ENCODE measurements at regions not wholly inside any gene's neighbourhood (a gene's known extent, or its start where the extent isn't known, plus 50 kb on each side); places are given as distances from the start of the nearest gene placed in this dataset.

- TF ChIP-seq, protein P1, sequence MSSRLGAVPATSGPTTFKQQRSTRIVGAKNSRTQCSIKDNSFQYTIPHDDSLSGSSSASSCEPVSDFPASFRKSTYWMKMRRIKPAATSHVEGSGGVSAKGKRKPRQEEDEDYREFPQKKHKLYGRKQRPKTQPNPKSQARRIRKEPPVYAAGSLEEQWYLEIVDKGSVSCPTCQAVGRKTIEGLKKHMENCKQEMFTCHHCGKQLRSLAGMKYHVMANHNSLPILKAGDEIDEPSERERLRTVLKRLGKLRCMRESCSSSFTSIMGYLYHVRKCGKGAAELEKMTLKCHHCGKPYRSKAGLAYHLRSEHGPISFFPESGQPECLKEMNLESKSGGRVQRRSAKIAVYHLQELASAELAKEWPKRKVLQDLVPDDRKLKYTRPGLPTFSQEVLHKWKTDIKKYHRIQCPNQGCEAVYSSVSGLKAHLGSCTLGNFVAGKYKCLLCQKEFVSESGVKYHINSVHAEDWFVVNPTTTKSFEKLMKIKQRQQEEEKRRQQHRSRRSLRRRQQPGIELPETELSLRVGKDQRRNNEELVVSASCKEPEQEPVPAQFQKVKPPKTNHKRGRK (tag; IDR thresholded peaks at IDR 0.05): no peak
- TF ChIP-seq KLF16 (IDR thresholded peaks at IDR 0.05) (0 out of 2 replicates have a peak, but pooled peaks have one; percentile 6), CCNT2 (IDR thresholded peaks at IDR 0.05; ENCODE audit: borderline replicate concordance, extremely low read depth, insufficient read length, low read depth, low read length) (no peak), ZNF12 (CRISPR knock-in tag; IDR thresholded peaks at IDR 0.05) (no peak), CTBP1 (IDR thresholded peaks at IDR 0.05; ENCODE audit: borderline replicate concordance) (no peak), DMBX1 (CRISPR knock-in tag; IDR thresholded peaks at IDR 0.05; ENCODE audit: borderline replicate concordance) (peak; percentile 24; the same call in 1 of the 2 replicates), SETDB1 (IDR thresholded peaks at IDR 0.05; ENCODE audit: low read length) (no peak), TGIF2 (CRISPR knock-in tag; IDR thresholded peaks at IDR 0.05) (no peak), ZNF695 (CRISPR knock-in tag; IDR thresholded peaks at IDR 0.05) (no peak), RAD21 (CRISPR knock-in tag; conservative IDR thresholded peaks at IDR 0.05 in 1 of 2, IDR thresholded peaks at IDR 0.05 in 1 of 2) (peak; percentile 30 to 58; a peak in 3 of 4 replicates), HNRNPH1 (optimal IDR thresholded peaks at IDR 0.05; ENCODE audit: low read depth, low read length) (no peak), ZNF124 (CRISPR knock-in tag; IDR thresholded peaks at IDR 0.05) (no peak), ERF (CRISPR knock-in tag; IDR thresholded peaks at IDR 0.05) (no peak), RCOR1 (IDR thresholded peaks at IDR 0.05; ENCODE audit: borderline replicate concordance in 1 of 2, low read depth in 2 of 2, low read length in 2 of 2) (0 out of 4 replicates have a peak, but pooled peaks of 1 of the 2 experiments have one; percentile 11), ZFP36 (IDR thresholded peaks at IDR 0.05; ENCODE audit: low read depth, low read length, partially characterized antibody) (no peak), SNAPC5 (CRISPR knock-in tag; IDR thresholded peaks at IDR 0.05) (no peak), MEIS2 (IDR thresholded peaks at IDR 0.05; ENCODE audit: partially characterized antibody) (peak; percentile 8), SAFB (IDR thresholded peaks at IDR 0.05; ENCODE audit: borderline replicate concordance, low read depth, low read length) (no peak), NFIX (CRISPR knock-in tag; IDR thresholded peaks at IDR 0.05; ENCODE audit: low read depth) (no peak), ZNF77 (CRISPR knock-in tag; IDR thresholded peaks at IDR 0.05) (no peak), ZFP30 (CRISPR knock-in tag; IDR thresholded peaks at IDR 0.05; ENCODE audit: borderline replicate concordance) (no peak), RFX7 (CRISPR knock-in tag; IDR thresholded peaks at IDR 0.05) (no peak), SMC3 (conservative IDR thresholded peaks at IDR 0.05; ENCODE audit: insufficient read depth, low read depth, low read length) (peak; percentile 42)
- TF ChIP-seq, protein P2, sequence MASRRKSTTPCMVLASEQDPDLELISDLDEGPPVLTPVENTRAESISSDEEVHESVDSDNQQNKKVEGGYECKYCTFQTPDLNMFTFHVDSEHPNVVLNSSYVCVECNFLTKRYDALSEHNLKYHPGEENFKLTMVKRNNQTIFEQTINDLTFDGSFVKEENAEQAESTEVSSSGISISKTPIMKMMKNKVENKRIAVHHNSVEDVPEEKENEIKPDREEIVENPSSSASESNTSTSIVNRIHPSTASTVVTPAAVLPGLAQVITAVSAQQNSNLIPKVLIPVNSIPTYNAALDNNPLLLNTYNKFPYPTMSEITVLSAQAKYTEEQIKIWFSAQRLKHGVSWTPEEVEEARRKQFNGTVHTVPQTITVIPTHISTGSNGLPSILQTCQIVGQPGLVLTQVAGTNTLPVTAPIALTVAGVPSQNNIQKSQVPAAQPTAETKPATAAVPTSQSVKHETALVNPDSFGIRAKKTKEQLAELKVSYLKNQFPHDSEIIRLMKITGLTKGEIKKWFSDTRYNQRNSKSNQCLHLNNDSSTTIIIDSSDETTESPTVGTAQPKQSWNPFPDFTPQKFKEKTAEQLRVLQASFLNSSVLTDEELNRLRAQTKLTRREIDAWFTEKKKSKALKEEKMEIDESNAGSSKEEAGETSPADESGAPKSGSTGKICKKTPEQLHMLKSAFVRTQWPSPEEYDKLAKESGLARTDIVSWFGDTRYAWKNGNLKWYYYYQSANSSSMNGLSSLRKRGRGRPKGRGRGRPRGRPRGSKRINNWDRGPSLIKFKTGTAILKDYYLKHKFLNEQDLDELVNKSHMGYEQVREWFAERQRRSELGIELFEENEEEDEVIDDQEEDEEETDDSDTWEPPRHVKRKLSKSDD (conservative IDR thresholded peaks at IDR 0.05; ENCODE audit: low read length): no peak
These were observed 142.0 kb downstream of the TSN start (continued) for GRCh38 chr2:121897335-121897970.
